ENCODE measurements at regions not wholly inside any gene's neighbourhood (a gene's known extent, or its start where the extent isn't known, plus 50 kb on each side); places are given as distances from the start of the nearest gene placed in this dataset.
"Not testable (repeated sequence)": the region's sequence is repeated elsewhere in the genome, so short reads cannot be mapped to it uniquely, and the experiment has no call there.

DNA sequence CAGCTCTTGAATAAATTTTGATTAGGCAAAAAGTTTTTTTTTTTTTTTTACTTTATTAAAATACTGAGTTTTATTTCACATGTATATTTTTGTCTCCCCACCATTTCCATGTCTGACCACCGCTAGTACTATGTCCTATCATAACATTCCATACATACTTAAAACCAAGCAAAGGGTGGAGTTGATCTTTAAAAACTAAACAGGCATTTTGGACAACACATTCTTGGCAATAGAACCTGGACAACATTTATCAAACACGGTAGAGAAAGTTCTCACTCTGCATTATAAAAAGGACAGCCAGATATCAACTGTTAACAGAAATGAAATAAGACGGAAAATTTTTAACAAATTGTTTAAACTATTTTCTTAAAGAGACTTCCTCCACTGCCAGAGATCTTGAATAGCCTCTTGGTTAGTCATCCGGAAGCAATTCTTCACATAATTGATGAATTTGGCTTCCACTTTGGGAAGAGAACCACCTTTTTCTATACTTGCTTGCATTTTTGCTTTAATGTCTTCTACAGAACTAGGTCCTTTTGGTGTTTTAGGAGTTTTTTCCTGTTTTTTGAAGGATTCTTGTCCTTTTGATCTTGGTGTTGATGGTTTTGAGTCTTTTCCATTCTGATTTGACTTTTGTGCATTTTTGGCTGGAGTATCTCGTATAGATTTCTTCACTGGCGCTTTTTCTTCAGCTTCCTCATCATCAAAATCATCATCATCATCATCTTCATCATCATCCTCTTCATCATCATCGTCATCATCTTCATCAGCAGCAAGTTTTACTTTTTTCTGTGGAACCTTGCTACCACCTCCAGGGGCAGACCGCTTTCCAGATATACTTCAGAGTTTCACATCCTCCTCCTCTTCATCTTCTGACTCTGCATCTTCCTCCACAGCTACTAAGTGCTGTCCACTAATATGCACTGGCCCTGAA lies 58.7 kb downstream of the POU5F2 start:
- H3K4me3 ChIP-seq; H3K27me3 ChIP-seq (ENCODE audit: low read depth); intact Hi-C loops (cut with micrococcal nuclease); DNase-seq; H3K9me3 ChIP-seq (replicated peaks); H3K36me3 ChIP-seq; H3K27ac ChIP-seq (replicated peaks): not testable (repeated sequence)
- peaks cover 14% of the 10 kb centered on the region for H3K4me1 ChIP-seq

DNA sequence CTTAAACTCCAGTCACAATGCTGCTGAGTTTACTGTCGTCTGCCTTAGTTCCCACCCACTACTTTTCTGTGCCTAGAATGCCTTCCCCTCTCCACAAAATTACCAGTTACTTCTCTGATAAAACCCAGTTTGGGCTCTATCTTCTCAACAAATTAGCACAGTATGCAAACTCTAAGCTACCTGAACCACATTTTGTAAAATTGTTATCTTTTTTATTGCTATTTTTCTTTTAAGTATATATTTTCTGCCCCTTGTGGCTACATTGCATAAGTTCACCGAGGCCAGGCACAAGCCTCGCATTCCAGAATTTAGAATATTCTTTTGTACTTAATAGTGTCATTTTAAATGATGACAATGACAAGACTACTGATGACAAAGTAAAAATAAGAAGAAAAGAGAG lies 60.0 kb downstream of the POU5F2 start:
- H3K4me3 ChIP-seq = no peak overlapping the region
- no peaks in the 10 kb centered on the region for H3K36me3 ChIP-seq
- TF ChIP-seq, protein P1, sequence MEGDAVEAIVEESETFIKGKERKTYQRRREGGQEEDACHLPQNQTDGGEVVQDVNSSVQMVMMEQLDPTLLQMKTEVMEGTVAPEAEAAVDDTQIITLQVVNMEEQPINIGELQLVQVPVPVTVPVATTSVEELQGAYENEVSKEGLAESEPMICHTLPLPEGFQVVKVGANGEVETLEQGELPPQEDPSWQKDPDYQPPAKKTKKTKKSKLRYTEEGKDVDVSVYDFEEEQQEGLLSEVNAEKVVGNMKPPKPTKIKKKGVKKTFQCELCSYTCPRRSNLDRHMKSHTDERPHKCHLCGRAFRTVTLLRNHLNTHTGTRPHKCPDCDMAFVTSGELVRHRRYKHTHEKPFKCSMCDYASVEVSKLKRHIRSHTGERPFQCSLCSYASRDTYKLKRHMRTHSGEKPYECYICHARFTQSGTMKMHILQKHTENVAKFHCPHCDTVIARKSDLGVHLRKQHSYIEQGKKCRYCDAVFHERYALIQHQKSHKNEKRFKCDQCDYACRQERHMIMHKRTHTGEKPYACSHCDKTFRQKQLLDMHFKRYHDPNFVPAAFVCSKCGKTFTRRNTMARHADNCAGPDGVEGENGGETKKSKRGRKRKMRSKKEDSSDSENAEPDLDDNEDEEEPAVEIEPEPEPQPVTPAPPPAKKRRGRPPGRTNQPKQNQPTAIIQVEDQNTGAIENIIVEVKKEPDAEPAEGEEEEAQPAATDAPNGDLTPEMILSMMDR (IDR thresholded peaks at IDR 0.05; ENCODE audit: borderline replicate concordance) = peak; percentile 38
- H3K27me3 ChIP-seq (ENCODE audit: low read depth) = no peaks in the 10 kb centered on the region
- peaks cover 23% of the 10 kb centered on the region for H3K4me1 ChIP-seq
- no peak for DNase-seq
- H3K9me3 ChIP-seq (replicated peaks) = no peaks in the 10 kb centered on the region
- no peak overlapping the region for H3K27ac ChIP-seq (replicated peaks)
- intact Hi-C loops (cut with micrococcal nuclease) = no loop called here

DNA sequence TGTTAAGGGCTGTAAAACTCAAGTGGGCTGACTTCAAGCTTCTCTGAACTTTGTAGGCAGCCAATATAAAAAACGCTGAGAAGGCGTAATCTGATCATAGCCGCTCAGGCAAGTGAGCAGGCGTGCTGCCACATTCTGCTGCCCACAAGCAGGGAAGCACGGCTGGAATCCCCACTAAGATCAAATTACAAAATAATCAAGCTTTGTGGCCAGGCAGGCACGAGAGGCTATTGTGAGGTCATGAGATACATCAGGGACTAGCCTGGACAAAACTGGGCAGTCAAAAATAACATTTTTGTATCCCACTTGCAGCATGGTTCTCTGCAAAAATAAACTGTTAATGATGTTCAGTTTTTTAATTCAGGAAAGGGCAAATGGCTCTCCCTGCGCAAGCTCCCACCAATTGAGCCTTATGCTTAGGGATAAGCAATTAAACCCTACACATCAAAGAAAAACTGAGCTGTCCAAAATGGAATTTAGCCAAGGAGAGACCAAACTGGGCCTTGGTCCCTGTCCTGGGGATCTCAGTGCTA lies 64.0 kb downstream of the POU5F2 start:
- H3K36me3 ChIP-seq = no peaks in the 10 kb centered on the region
- intact Hi-C loops (cut with micrococcal nuclease) = no loop called here
- DNase-seq = peak; percentile 21
- H3K4me3 ChIP-seq = no peak overlapping the region
- H3K27ac ChIP-seq (replicated peaks) = peak overlapping the region; percentile 16
- H3K4me1 ChIP-seq = peaks cover 52% of the 10 kb centered on the region
- H3K9me3 ChIP-seq (replicated peaks) = no peaks in the 10 kb centered on the region
- TF ChIP-seq, protein P1 (IDR thresholded peaks at IDR 0.05; ENCODE audit: borderline replicate concordance) = no peak
- no peaks in the 10 kb centered on the region for H3K27me3 ChIP-seq (ENCODE audit: low read depth)

DNA sequence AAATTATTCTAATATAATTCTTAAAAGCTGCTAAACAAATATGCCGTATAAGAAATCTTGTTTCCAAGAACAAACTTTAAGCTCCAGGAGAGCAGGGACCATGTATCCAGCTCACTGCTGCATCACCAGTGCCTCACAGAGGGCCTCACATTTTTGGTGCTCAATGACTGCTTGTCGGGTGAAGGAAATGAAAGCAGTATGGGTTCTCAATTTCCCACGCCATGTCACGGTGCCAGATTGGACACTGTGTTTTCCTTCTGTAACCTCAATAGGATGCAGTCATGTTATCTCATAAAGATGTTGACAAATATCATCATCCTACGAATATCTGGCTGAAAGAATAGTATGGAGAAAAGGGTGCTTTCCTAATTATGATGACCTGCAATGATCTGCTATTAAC lies 64.7 kb downstream of the POU5F2 start:
- no peak overlapping the region for H3K4me3 ChIP-seq
- no peaks in the 10 kb centered on the region for H3K27me3 ChIP-seq (ENCODE audit: low read depth)
- intact Hi-C loops (cut with micrococcal nuclease) = no loop called here
- TF ChIP-seq, protein P1 (IDR thresholded peaks at IDR 0.05; ENCODE audit: borderline replicate concordance) = no peak
- peaks cover 52% of the 10 kb centered on the region for H3K4me1 ChIP-seq
- no peaks in the 10 kb centered on the region for H3K36me3 ChIP-seq
- H3K9me3 ChIP-seq (replicated peaks) = no peaks in the 10 kb centered on the region
- no peak for DNase-seq
- H3K27ac ChIP-seq (replicated peaks) = peak overlapping the region; percentile 16

DNA sequence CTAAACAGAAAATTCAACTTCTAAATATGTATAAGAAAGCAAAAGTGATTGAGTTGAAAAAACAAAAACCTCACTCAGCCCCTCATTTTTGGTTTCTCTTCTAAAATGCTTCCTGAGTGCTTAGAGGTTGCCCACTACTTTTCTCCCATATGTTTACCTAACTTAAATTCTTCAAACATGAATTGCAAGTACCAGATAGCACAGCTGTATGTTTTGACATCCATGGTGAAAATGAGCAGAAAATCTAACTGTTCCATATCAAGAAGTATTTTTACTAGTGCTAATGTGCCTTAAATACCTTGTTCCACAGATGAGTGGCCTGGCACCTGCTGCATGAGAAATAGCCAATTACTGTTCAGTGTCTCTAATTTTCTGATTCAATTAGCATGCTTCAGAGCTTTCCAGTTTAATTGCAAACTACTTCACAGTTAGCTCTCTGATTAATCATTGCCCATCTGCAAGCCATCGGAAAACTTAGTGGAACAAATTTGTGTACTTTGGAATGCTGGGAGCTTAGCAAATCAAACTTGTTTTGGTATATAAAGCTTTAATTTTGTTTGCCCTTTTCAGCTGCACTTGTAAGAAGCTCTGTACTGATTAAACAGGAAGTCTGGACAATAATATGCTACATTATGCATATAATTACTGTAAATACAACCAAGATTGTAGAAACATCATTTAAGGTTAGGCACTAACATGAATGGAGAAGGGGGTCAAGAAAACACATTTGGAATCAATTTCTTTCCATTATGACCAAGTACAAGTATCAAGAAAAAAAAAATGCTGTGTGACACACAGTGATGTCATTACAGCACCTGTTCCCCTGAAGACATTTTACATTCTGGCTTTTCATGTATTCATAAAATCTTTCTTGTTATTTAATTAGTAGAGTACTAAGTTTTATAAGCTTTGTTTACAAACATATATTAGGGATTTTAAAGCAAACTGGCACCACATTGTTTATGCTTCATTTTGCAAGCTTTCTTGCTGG lies 65.6 kb downstream of the POU5F2 start:
- H3K27ac ChIP-seq (replicated peaks) = peak overlapping the region; percentile 50
- no peak for DNase-seq
- H3K9me3 ChIP-seq (replicated peaks) = no peaks in the 10 kb centered on the region
- no peak overlapping the region for H3K4me3 ChIP-seq
- intact Hi-C loops (cut with micrococcal nuclease) = no loop called here
- peaks cover 43% of the 10 kb centered on the region for H3K4me1 ChIP-seq
- no peaks in the 10 kb centered on the region for H3K27me3 ChIP-seq (ENCODE audit: low read depth)
- TF ChIP-seq, protein P1 (IDR thresholded peaks at IDR 0.05; ENCODE audit: borderline replicate concordance) = no peak
- H3K36me3 ChIP-seq = no peaks in the 10 kb centered on the region
